ENCODE measurements at regions not wholly inside any gene's neighbourhood (a gene's known extent, or its start where the extent isn't known, plus 50 kb on each side); places are given as distances from the start of the nearest gene placed in this dataset.

DNA sequence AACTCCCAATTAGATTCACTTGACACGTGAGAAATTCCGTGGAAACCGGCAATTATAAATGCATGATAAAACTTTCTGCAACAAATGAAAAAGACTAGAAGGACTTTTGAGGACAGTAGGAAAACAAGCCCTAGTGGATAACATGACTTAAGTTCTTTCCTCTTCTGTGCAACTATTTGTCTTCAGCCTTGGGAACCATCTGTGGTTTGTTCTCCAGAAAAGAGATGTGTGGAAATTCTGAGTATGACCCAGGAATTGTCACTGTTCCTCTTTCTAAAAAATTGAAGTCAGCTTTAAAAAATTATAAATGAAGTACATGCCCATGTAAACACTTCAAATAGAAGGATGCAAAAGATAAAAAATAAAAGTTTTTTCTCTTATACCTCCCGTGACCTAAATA, 128.6 kb upstream of the SVIL start:
- Mint-ChIP-seq H3K36me3 (no peaks in the 10 kb centered on the region), H3K27ac (no peak overlapping the region), H3K4me1 (no peaks in the 10 kb centered on the region), H3K9me3 (ENCODE audit: low read depth) (no peaks in the 10 kb centered on the region), H3K27me3 (no peaks in the 10 kb centered on the region), H3K4me3 (no peak overlapping the region)
- DNase-seq: no peak
- no peak for ATAC-seq
- CTCF ChIA-PET: no interaction called here

DNA sequence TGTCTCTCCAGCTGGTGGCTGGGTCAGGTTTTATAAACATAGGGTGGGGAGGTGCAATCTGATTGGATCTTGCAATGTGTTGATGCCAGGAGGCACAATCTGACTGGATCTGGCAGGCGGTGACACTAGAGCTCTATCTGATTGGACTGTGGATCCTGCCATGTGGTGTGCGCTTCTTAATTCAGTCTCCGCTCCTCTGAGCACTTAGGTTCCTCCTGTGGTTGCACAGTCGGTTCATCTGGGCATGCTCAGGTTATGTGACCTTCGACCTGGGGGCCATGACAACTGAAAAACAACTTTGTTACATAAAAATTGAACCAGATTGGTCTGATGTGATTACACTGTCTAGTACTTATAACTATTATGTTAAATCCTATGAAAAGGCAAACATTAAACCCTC, 127.1 kb upstream of the SVIL start:
- DNase-seq (no peak), ATAC-seq (no peak)
- no peak overlapping the region for H3K27ac Mint-ChIP-seq
- no peaks in the 10 kb centered on the region for H3K4me1 Mint-ChIP-seq
- CTCF ChIA-PET: no interaction called here
- no peaks in the 10 kb centered on the region for H3K36me3 Mint-ChIP-seq
- H3K9me3 Mint-ChIP-seq (ENCODE audit: low read depth): no peaks in the 10 kb centered on the region
- no peak overlapping the region for H3K4me3 Mint-ChIP-seq
- no peaks in the 10 kb centered on the region for H3K27me3 Mint-ChIP-seq

DNA sequence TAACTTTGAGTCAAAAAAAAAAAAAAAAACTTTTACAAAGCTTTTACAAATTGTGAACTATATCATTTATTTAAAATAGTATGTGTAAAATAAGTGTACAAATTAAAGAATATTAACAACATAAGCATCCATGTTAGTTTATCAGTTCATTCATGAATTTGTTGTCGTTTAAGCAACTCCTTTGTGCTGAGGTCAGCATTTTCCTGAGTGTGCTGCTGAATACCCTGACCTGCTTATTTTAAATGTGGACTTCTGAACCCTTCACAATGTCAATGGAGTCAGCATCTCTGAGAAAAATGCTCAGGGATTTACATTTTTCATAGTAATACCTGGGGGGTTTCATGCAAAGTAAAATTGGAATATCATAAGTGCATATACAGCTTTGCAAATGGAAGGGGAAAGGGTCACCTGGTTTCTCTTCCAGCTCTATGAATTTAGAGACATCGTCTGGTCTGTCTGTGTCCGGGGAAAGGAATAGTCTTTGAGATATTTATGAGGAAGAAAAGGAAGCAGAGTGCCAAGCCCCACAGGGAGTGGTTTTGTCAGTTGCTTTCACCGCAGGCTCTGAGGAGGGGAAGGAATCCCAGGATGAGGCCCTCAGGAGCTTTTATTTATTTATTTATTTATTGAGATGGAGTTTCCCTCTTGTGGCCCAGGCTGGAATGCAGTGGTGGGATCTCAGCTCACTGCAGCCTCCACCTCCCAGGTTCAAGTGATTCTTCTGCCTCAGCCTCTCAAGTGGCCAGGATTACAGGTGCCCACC, 125.5 kb upstream of the SVIL start:
- CTCF ChIA-PET: no interaction called here
- Mint-ChIP-seq H3K4me3 (no peak overlapping the region), H3K4me1 (no peaks in the 10 kb centered on the region), H3K9me3 (ENCODE audit: low read depth) (no peaks in the 10 kb centered on the region), H3K27me3 (peaks cover 4% of the 10 kb centered on the region), H3K36me3 (no peaks in the 10 kb centered on the region), H3K27ac (no peak overlapping the region)
- ATAC-seq (no peak), DNase-seq (no peak)

DNA sequence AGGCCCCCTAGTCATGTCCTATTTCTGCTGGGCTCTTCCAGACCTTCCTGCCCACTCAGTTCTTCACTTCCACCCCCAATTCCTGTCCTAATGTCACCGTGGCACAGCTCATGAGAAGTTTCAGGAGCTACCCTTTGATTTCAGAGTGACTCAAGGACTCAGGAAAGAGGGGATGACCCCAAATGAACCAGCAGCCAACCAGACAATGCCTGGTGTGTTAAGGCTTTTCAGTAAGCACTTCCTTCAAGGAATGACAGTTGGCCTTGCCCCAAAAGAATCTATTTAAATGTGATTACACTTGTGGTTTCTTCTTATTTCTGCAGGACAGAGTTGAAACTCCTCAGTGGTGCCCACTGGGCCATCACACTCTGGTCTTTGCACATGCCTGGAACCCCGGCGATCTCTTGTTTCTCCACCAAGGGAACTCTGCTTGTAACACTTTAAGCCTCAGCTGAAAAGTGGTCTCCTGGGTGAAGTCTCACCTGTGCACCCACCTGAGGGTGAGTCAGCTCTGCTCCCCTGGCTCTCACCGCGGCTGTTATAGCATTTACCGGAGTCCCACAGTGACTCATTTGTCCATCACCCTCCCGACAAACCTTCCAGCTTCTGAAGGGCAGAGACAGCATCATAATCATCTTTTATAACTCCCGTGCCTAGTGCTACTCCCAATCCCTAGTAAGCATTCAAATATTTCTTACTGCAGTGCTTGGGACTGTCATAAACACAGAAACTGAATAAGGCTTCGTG, 123.0 kb upstream of the SVIL start:
- no peaks in the 10 kb centered on the region for H3K9me3 Mint-ChIP-seq (ENCODE audit: low read depth)
- CTCF ChIA-PET: no interaction called here
- H3K4me1 Mint-ChIP-seq: no peaks in the 10 kb centered on the region
- no peak for ATAC-seq
- no peak overlapping the region for H3K27ac Mint-ChIP-seq
- H3K4me3 Mint-ChIP-seq: no peak overlapping the region
- DNase-seq: no peak
- H3K27me3 Mint-ChIP-seq: peaks cover 4% of the 10 kb centered on the region
- no peaks in the 10 kb centered on the region for H3K36me3 Mint-ChIP-seq

DNA sequence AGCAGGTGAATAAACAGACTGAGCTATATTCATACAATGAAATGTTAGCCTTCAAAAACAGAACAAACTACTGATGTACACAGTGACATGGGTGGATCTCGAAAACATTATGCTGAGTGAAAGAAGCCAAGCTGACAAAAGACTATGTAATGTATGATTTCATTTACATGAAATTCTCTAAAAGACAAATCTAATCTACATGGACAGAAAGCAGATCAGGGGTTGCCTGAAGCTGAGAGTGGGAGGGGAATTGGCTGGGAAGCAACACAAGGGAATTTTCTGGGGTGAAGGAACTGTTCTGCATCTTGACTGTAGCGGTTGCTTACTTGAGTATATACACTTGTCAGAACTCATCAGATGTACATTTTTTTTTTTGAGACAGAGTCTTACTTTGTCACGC, 121.7 kb upstream of the SVIL start:
- CTCF ChIA-PET: no interaction called here
- no peak for DNase-seq
- no peaks in the 10 kb centered on the region for H3K9me3 Mint-ChIP-seq (ENCODE audit: low read depth)
- H3K4me1 Mint-ChIP-seq: no peaks in the 10 kb centered on the region
- no peaks in the 10 kb centered on the region for H3K36me3 Mint-ChIP-seq
- no peak for ATAC-seq
- H3K27ac Mint-ChIP-seq: no peak overlapping the region
- H3K27me3 Mint-ChIP-seq: peaks cover 4% of the 10 kb centered on the region
- H3K4me3 Mint-ChIP-seq: no peak overlapping the region

DNA sequence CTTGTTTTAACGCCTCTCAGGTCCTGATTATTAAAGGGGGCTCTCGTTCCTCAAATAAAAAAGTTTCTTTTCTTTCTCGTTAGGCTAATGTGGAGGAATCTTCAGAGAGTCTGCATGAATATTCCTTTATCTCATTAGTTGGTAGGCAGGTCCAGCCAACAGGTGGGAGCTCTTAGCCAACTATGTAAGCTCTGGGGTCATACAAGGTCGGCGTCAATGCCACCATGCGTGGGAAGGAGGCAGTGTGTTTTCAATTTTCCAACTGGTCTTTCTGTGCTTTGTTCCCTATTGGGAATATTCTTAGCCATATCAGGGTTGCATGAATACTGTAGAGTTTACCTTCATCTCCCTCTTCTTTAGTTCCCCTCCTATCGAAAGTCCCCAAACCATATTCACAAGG, 118.5 kb upstream of the SVIL start:
- ATAC-seq: no peak
- no peak for DNase-seq
- Mint-ChIP-seq H3K4me3 (no peak overlapping the region), H3K27me3 (peaks cover 8% of the 10 kb centered on the region), H3K27ac (no peak overlapping the region), H3K4me1 (no peaks in the 10 kb centered on the region), H3K9me3 (ENCODE audit: low read depth) (no peaks in the 10 kb centered on the region), H3K36me3 (no peaks in the 10 kb centered on the region)
- CTCF ChIA-PET: no interaction called here

DNA sequence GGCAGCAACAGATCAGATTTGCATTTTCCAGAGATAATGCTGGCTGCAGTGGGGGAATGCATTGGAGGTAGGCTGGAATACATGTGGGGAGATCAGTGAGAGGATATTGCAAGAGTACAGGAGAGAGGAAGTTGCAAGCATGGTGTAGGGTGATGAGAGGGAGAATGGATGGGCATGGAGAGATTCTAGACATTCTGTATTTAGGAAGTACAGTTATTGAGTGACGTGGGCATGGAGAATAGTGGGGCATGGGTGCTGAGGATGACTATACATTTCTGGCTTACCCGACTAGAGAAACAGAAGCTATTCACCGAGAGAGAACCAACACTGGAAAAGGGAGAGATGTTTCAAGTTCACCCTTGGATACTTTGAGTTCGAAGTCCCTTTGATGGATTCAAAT, 116.9 kb upstream of the SVIL start:
- Mint-ChIP-seq H3K27ac (no peak overlapping the region), H3K27me3 (peaks cover 11% of the 10 kb centered on the region), H3K9me3 (ENCODE audit: low read depth) (no peaks in the 10 kb centered on the region), H3K36me3 (no peaks in the 10 kb centered on the region), H3K4me3 (no peak overlapping the region), H3K4me1 (no peaks in the 10 kb centered on the region)
- ATAC-seq (no peak), DNase-seq (no peak)
- CTCF ChIA-PET: no interaction called here

DNA sequence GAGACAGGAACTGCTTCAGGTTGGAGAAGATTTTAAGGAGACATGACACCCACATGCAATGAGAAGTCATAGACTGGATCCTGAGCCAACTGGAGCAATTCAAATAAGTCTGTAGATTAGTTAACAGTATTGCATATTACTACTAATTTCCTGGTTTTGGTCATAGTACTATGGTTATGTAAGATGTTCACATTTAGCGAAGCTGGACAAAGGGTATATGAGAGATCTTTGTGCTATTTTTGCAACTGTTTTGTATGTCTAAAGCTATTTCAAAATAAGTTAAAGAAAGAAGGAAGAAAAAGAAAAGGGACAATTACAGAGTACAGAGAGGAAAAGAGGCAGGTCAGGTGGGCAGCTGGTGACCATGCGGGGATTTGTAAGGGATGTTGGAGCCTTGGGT, 116.5 kb upstream of the SVIL start:
- H3K27me3 Mint-ChIP-seq: peaks cover 7% of the 10 kb centered on the region
- no peaks in the 10 kb centered on the region for H3K9me3 Mint-ChIP-seq (ENCODE audit: low read depth)
- no peak overlapping the region for H3K27ac Mint-ChIP-seq
- CTCF ChIA-PET: no interaction called here
- no peak for DNase-seq
- ATAC-seq: no peak
- H3K4me3 Mint-ChIP-seq: no peak overlapping the region
- no peaks in the 10 kb centered on the region for H3K4me1 Mint-ChIP-seq
- H3K36me3 Mint-ChIP-seq: no peaks in the 10 kb centered on the region

DNA sequence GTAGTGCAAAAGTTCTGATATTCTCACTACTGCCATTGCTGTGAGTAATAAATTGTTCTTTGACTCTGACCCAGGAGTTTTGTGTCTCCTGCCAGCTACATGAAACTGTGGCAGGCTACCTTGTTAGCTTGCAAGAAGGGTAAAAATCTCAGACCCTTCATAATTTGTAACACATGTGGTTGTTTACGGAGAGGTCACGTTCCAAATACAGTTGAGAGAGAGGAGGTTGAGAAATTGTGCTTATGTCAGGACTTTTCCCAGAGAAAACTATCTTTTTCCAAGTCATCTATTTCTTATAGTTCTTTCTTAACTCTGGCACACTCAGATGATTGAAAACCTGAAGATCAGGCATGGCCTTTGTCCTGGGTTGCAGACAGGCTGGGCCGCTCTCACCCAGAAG, 114.4 kb upstream of the SVIL start:
- Mint-ChIP-seq H3K36me3 (no peaks in the 10 kb centered on the region), H3K9me3 (ENCODE audit: low read depth) (no peaks in the 10 kb centered on the region), H3K4me3 (no peak overlapping the region), H3K27me3 (peaks cover 7% of the 10 kb centered on the region), H3K4me1 (no peaks in the 10 kb centered on the region), H3K27ac (no peak overlapping the region)
- ATAC-seq: no peak
- DNase-seq: no peak
- CTCF ChIA-PET: no interaction called here

DNA sequence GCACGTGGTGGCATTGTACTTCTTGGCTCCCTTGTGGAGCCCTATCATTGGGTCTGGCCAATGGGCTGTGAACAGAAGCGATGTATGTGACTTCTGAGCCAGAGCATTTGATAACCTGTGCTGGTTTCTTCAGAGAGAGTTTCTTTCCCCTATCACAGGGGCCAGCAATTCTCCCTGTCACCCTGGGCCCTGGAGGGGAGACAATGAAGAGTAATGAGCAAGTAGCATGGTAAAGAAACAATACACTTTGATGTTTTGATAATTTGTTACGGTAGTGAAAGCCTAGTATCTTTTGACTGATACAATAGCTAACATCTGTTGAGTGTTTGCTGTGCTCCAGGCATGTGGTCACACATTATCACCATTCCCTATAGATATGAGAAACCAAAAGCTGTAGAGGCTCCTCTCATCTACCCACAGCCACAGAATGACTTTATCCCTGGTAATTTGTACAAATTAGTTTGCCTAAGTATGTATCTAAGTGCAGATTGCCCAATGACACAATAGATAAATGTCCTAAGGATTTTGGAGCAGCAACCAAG, 113.4 kb upstream of the SVIL start:
- Mint-ChIP-seq H3K27me3 (peaks cover 7% of the 10 kb centered on the region), H3K27ac (no peak overlapping the region), H3K36me3 (no peaks in the 10 kb centered on the region), H3K4me1 (no peaks in the 10 kb centered on the region), H3K4me3 (no peak overlapping the region), H3K9me3 (ENCODE audit: low read depth) (no peaks in the 10 kb centered on the region)
- CTCF ChIA-PET: no interaction called here
- ATAC-seq (no peak), DNase-seq (no peak)

DNA sequence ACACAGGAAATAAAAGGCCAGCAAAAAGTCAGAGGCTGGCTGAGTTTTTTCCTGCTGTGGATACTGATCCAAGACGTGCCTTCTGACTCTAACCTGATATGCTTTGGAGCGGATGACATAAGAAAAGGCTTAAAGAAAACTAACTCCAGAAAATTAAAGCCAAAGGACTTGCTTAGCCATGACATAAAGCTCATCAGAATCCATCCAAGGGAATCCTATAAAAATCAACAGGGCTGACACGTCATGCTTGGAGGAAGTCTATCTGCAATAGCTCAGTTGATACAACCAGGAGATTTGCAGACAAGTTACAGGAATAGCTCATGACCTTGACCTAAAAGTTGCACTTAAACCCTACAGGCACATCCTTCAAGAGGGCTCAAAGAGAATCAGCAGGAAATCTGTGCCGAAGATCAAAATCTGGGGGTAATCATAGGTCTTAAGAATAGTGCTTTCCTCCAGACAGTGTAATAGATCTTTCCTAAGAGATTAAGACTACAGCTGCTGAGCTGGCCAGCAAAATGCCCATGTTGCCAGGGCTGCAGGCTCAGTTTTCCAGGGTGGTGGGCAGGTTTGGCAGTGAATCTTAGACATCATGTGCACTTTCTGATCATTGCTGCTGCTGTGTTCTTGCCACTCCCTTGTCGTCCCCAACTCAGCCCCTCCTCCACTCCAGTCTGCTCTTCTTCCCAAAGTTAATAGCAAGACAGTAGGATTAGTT, 111.5 kb upstream of the SVIL start:
- ATAC-seq (no peak), DNase-seq (no peak)
- Mint-ChIP-seq H3K27ac (no peak overlapping the region), H3K36me3 (no peaks in the 10 kb centered on the region), H3K4me1 (no peaks in the 10 kb centered on the region), H3K27me3 (peaks cover 11% of the 10 kb centered on the region), H3K4me3 (no peak overlapping the region), H3K9me3 (ENCODE audit: low read depth) (no peaks in the 10 kb centered on the region)
- CTCF ChIA-PET: interaction anchor here (0.5 to 1.9 kb wide), 3 partner anchors 10 to 353 kb away, joined by 3 to 5 read pairs (median 4); no protein-coding TSS in a partner anchor

DNA sequence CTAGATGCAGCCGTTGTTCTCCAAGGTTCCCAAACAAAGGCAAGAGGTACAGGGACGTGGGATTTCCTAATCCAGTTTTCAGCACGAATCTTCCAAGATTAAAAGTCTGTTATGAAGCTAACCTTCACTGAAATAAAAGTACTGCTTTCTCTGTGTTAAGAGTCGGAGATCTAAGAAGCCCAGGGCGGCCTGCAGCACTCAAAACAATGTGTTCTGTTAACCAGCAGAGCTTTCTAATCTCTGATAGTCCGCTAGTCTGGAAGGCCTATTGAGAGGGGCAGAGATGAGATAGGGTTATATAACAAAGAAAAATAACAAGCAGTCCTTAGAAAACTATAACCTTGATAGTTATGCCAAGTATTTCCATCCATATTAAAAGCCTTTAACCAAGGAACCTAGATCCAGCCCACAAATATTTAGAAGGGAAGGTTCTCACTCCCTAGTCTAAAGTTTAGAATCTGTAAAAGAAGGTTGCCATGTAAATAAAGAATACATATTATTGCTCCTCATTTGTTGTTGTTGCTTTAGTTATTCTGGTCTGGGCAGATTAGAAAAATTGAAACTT, 106.3 kb upstream of the SVIL start:
- H3K27ac Mint-ChIP-seq: no peak overlapping the region
- peaks cover 3% of the 10 kb centered on the region for H3K4me1 Mint-ChIP-seq
- no peak for ATAC-seq
- CTCF ChIA-PET: no interaction called here
- no peak for DNase-seq
- no peaks in the 10 kb centered on the region for H3K9me3 Mint-ChIP-seq (ENCODE audit: low read depth)
- H3K36me3 Mint-ChIP-seq: no peaks in the 10 kb centered on the region
- no peak overlapping the region for H3K4me3 Mint-ChIP-seq
- peaks cover 32% of the 10 kb centered on the region for H3K27me3 Mint-ChIP-seq

DNA sequence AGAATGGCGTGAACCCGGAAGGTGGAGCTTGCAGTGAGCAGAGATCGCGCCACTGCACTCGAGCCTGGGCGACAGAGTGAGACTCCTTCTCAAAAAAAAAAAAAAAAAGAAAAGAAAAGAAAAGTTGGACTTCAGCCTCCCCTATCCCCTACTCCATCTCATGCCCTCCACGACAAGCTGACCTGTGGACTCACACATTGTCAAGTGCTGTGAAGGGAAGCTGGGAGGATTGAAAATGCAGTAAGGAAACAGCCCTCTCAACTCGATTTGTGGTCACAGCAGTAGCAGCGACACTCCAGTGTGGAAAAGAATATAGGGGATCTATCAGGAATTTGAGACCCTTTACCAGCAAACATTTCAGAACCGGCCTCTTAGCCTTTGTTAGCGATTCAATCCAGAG, 103.6 kb upstream of the SVIL start:
- CTCF ChIA-PET: no interaction called here
- no peak for ATAC-seq

More for the DNA sequence above, 103.6 kb upstream of the SVIL start:
- Mint-ChIP-seq H3K4me3 (no peak overlapping the region), H3K4me1 (peaks cover 8% of the 10 kb centered on the region), H3K27me3 (peaks cover 48% of the 10 kb centered on the region), H3K9me3 (ENCODE audit: low read depth) (no peaks in the 10 kb centered on the region), H3K36me3 (no peaks in the 10 kb centered on the region), H3K27ac (no peak overlapping the region)
- no peak for DNase-seq

Data from activated CD8-positive, alpha-beta memory T cell treated with anti-CD3 and anti-CD28 coated beads, Interleukin-2, amount 10 ng/mL, durations not matched to agents 7 days and 5 days (primary cell).